Keratinocyte (primary cell): ENCODE measurements at regions not wholly inside any gene's neighbourhood (a gene's known extent, or its start where the extent isn't known, plus 50 kb on each side); places are given as distances from the start of the nearest gene placed in this dataset.

ENCODE experiments used
- DNase-seq: peaks from one replicate; pipeline ENCODE4 v3.0.0-alpha.2; 2011; ENCODE audit warnings: low read depth, missing footprints, low spot score
- FAIRE-seq: peaks from 2 replicates; lab custom pipeline; 2011; peaks lifted over from hg19 to GRCh38; lab: Jason Lieb, UNC
- H2AFZ ChIP-seq: 2 replicates; pipeline ENCODE4 v1.6.0; 2012; ENCODE audit warnings: low read length, control low read depth, inconsistent platforms; ENCODE audit not compliant: control insufficient read depth
- H3K27ac ChIP-seq: 2 replicates; pipeline ENCODE4 v1.5.1; 2011; ENCODE audit warnings: low read length; ENCODE audit not compliant: control insufficient read depth, insufficient read depth
- H3K27me3 ChIP-seq: 3 replicates; pipeline ENCODE4 v1.6.0; 2011; ENCODE audit warnings: low read length; ENCODE audit not compliant: control insufficient read depth, insufficient read depth; ENCODE audit errors: extremely low read depth
- H3K36me3 ChIP-seq, 2 experiments: 2 replicates in 1 of 2; 3 replicates in 1 of 2; pipeline ENCODE4 v1.5.1; 2011; ENCODE audit warnings: low read length in 2 of 2, mild to moderate bottlenecking in 1 of 2; ENCODE audit not compliant: control insufficient read depth in 2 of 2, insufficient read depth in 2 of 2; ENCODE audit errors: extremely low read depth in 1 of 2
- H3K4me1 ChIP-seq: 3 replicates; pipeline ENCODE4 v1.5.1; 2011; ENCODE audit warnings: low read length; ENCODE audit not compliant: control insufficient read depth, insufficient read depth; ENCODE audit errors: extremely low read depth
- H3K4me2 ChIP-seq: 3 replicates; pipeline ENCODE4 v1.6.0; 2011; ENCODE audit warnings: low read depth, low read length; ENCODE audit not compliant: control insufficient read depth, insufficient read depth; ENCODE audit errors: extremely low read depth
- H3K4me3 ChIP-seq, 3 experiments: fragments of 200-600 bp in 1 of 3; sonication (generic) in 1 of 3; 2 replicates in 2 of 3; 3 replicates in 1 of 3; pipeline ENCODE4 v1.5.1; 2011 to 2016; ENCODE audit warnings: low read length in 3 of 3, mild to moderate bottlenecking in 3 of 3, control low read depth in 2 of 3, inconsistent platforms in 1 of 3, low read depth in 1 of 3, mixed read lengths in 1 of 3, mixed run types in 1 of 3, moderate library complexity in 1 of 3; ENCODE audit not compliant: control insufficient read depth in 2 of 3, insufficient read depth in 2 of 3; ENCODE audit errors: extremely low read depth in 1 of 3
- H3K79me2 ChIP-seq: 2 replicates; pipeline ENCODE4 v1.6.0; 2012; ENCODE audit warnings: low read length; ENCODE audit not compliant: control insufficient read depth, insufficient read depth
- H3K9ac ChIP-seq: 3 replicates; pipeline ENCODE4 v1.6.0; 2011; ENCODE audit warnings: low read length; ENCODE audit not compliant: control insufficient read depth, insufficient read depth; ENCODE audit errors: extremely low read depth
- H3K9me1 ChIP-seq: 3 replicates; pipeline ENCODE4 v1.6.0; 2011; ENCODE audit warnings: low read length; ENCODE audit not compliant: control insufficient read depth, insufficient read depth; ENCODE audit errors: extremely low read depth
- H3K9me3 ChIP-seq: 2 replicates; pipeline ENCODE4 v1.5.1; 2012; ENCODE audit warnings: low read depth, low read length; ENCODE audit not compliant: control insufficient read depth
- H4K20me1 ChIP-seq: 3 replicates; pipeline ENCODE4 v1.6.0; 2011; ENCODE audit warnings: low read length; ENCODE audit not compliant: control insufficient read depth, insufficient read depth; ENCODE audit errors: extremely low read depth
- CTCF ChIP-seq, 3 experiments: IDR thresholded peaks in 1 of 3; conservative IDR thresholded peaks in 1 of 3; optimal IDR thresholded peaks in 1 of 3; 2 replicates in 2 of 3; 3 replicates in 1 of 3; pipeline versions ENCODE3 to v1.5.1; 2011; ENCODE audit warnings: low read length in 3 of 3, mild to moderate bottlenecking in 3 of 3, moderate library complexity in 2 of 3, control low read depth in 1 of 3, inconsistent platforms in 1 of 3; ENCODE audit not compliant: insufficient read depth in 2 of 3; ENCODE audit errors: extremely low read depth in 1 of 3
- EZH2 ChIP-seq: IDR thresholded peaks from one replicate; pipeline ENCODE4 v1.6.1; 2012; ENCODE audit warnings: inconsistent platforms, mild to moderate bottlenecking, low read length, moderate library complexity
- dilution Hi-C: fragments of 300-500 bp; cut with MboI; formaldehyde crosslinking; loops from one replicate; pipeline ENCODE4 v1.7.0; 2020; ENCODE audit warnings: low sequenced_read_pairs; ENCODE audit not compliant: extremely low pct_ligation_motif_present

GRCh38 chr2:66323406-66323805, 111.5 kb upstream of the MEIS1 start:
- Histone ChIP-seq H3K27me3 (peaks cover 3% of the 10 kb centered on the region), H3K9me3 (no peaks in the 10 kb centered on the region), H3K9ac (no peak overlapping the region), H3K4me1 (no peaks in the 10 kb centered on the region), H3K27ac (no peak overlapping the region), H3K79me2 (no peaks in the 10 kb centered on the region), H3K4me3 (no peak overlapping the region), H2AFZ (no peak overlapping the region), H3K9me1 (no peaks in the 10 kb centered on the region), H4K20me1 (no peaks in the 10 kb centered on the region), H3K4me2 (no peak overlapping the region), H3K36me3 (no peaks in the 10 kb centered on the region)
- TF ChIP-seq EZH2, result no peak
- no peak for TF ChIP-seq CTCF (optimal IDR thresholded peaks at IDR 0.05 in 1 of 3, IDR thresholded peaks at IDR 0.05 in 1 of 3, conservative IDR thresholded peaks at IDR 0.05 in 1 of 3; ENCODE audit: extremely low read depth in 1 of 3, insufficient read depth in 2 of 3, low read length in 3 of 3)
- dilution Hi-C loops, result no loop called here
- DNase-seq (no peak), FAIRE-seq (no peak)

GRCh38 chr2:66322506-66323260, 112.2 kb upstream of the MEIS1 start:
- no peak for FAIRE-seq

More at GRCh38 chr2:66322506-66323260, 112.2 kb upstream of the MEIS1 start:
- H4K20me1 ChIP-seq, result no peaks in the 10 kb centered on the region
- no peak overlapping the region for H3K9ac ChIP-seq
- H3K4me1 ChIP-seq, result no peaks in the 10 kb centered on the region
- H3K79me2 ChIP-seq, result no peaks in the 10 kb centered on the region
- H3K27me3 ChIP-seq, result peaks cover 3% of the 10 kb centered on the region
- H2AFZ ChIP-seq, result no peak overlapping the region
- DNase-seq, result no peak
- no peak overlapping the region for H3K4me3 ChIP-seq
- no peaks in the 10 kb centered on the region for H3K9me1 ChIP-seq
- no peak overlapping the region for H3K27ac ChIP-seq
- dilution Hi-C loops, result no loop called here
- H3K4me2 ChIP-seq, result no peak overlapping the region
- H3K36me3 ChIP-seq, result no peaks in the 10 kb centered on the region
- TF ChIP-seq CTCF (optimal IDR thresholded peaks at IDR 0.05 in 1 of 3, IDR thresholded peaks at IDR 0.05 in 1 of 3, conservative IDR thresholded peaks at IDR 0.05 in 1 of 3; ENCODE audit: extremely low read depth in 1 of 3, insufficient read depth in 2 of 3, low read length in 3 of 3), result no peak
- no peak for TF ChIP-seq EZH2
- no peaks in the 10 kb centered on the region for H3K9me3 ChIP-seq
